ENCODE measurements at regions not wholly inside any gene's neighbourhood (a gene's known extent, or its start where the extent isn't known, plus 50 kb on each side); places are given as distances from the start of the nearest gene placed in this dataset.

- Histone ChIP-seq H3K36me3 (replicated peaks in 1 of 2; ENCODE audit: control insufficient read depth in 1 of 2, insufficient read depth in 2 of 2, low read length in 2 of 2) (no peaks in the 10 kb centered on the region), H3K27me3 (ENCODE audit: control insufficient read depth in 1 of 2, insufficient read depth in 2 of 2, low read length in 2 of 2) (no peaks in the 10 kb centered on the region; a peak in 1 of 5 replicates), H3K27ac (ENCODE audit: extremely low read length, insufficient read depth, low read length) (no peak overlapping the region), H3K4me1 (ENCODE audit: insufficient read depth, low read length) (no peaks in the 10 kb centered on the region), H4K20me1 (ENCODE audit: insufficient read depth, low read length) (no peaks in the 10 kb centered on the region), H3K79me2 (ENCODE audit: insufficient read depth, low read length) (no peaks in the 10 kb centered on the region), H3K4me2 (ENCODE audit: low read depth, low read length) (no peak overlapping the region), H3K9me3 (ENCODE audit: low read length) (no peaks in the 10 kb centered on the region; the same call in 1 of the 2 replicates), H3K4me3 (replicated peaks in 1 of 3; ENCODE audit: insufficient read depth in 1 of 3, low read depth in 2 of 3, low read length in 3 of 3) (no peak overlapping the region), H2AFZ (ENCODE audit: low read length) (no peak overlapping the region), H3K9ac (ENCODE audit: insufficient read depth, low read depth, low read length) (no peak overlapping the region)
- in situ Hi-C loops (cut with HindIII; ENCODE audit: extremely low pct_ligation_motif_present, low pct_unique_long_range_greater_than_20kb) = no loop called here
- no peak for FAIRE-seq
- ChIA-PET CTCF (ENCODE audit: low intra/inter-chr PET ratio, low total read pairs) (no interaction called here), POLR2A (no interaction called here)
- WGBS (ENCODE audit: low lambda C conversion rate) = 0% methylated on average over 1 of the region's 1 CpG
- intact Hi-C loops (cut with micrococcal nuclease; ENCODE audit: unreplicated experiment) = no loop called here
- DNase-seq (ENCODE audit: low spot score) = no peak
- no TSS peak for BruUV-seq (replicated peaks)
- ATAC-seq = no peak
- no peak for TF ChIP-seq JUNB (CRISPR knock-in tag; IDR thresholded peaks at IDR 0.05; ENCODE audit: borderline replicate concordance)
- TF ChIP-seq, protein P1, sequence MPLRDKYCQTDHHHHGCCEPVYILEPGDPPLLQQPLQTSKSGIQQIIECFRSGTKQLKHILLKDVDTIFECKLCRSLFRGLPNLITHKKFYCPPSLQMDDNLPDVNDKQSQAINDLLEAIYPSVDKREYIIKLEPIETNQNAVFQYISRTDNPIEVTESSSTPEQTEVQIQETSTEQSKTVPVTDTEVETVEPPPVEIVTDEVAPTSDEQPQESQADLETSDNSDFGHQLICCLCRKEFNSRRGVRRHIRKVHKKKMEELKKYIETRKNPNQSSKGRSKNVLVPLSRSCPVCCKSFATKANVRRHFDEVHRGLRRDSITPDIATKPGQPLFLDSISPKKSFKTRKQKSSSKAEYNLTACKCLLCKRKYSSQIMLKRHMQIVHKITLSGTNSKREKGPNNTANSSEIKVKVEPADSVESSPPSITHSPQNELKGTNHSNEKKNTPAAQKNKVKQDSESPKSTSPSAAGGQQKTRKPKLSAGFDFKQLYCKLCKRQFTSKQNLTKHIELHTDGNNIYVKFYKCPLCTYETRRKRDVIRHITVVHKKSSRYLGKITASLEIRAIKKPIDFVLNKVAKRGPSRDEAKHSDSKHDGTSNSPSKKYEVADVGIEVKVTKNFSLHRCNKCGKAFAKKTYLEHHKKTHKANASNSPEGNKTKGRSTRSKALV (CRISPR knock-in tag; IDR thresholded peaks at IDR 0.05) = no peak
- no peak for TF ChIP-seq RNF219 (CRISPR knock-in tag; IDR thresholded peaks at IDR 0.05)
- no peak for TF ChIP-seq HDAC6 (IDR thresholded peaks at IDR 0.05; ENCODE audit: low read depth, low read length)
- no peak for TF ChIP-seq ZNF235 (CRISPR knock-in tag; IDR thresholded peaks at IDR 0.05; ENCODE audit: borderline replicate concordance)
- no peak for TF ChIP-seq ZNF747 (CRISPR knock-in tag; IDR thresholded peaks at IDR 0.05; ENCODE audit: borderline replicate concordance)
- TF ChIP-seq DNMT1 (CRISPR knock-in tag; IDR thresholded peaks at IDR 0.05) = no peak
- TF ChIP-seq ZZZ3 (CRISPR knock-in tag; IDR thresholded peaks at IDR 0.05; ENCODE audit: borderline replicate concordance) = no peak
- TF ChIP-seq SRY (CRISPR knock-in tag; IDR thresholded peaks at IDR 0.05) = no peak
- TF ChIP-seq GATAD2A (CRISPR knock-in tag; IDR thresholded peaks at IDR 0.05) = no peak
- TF ChIP-seq, protein P2, sequence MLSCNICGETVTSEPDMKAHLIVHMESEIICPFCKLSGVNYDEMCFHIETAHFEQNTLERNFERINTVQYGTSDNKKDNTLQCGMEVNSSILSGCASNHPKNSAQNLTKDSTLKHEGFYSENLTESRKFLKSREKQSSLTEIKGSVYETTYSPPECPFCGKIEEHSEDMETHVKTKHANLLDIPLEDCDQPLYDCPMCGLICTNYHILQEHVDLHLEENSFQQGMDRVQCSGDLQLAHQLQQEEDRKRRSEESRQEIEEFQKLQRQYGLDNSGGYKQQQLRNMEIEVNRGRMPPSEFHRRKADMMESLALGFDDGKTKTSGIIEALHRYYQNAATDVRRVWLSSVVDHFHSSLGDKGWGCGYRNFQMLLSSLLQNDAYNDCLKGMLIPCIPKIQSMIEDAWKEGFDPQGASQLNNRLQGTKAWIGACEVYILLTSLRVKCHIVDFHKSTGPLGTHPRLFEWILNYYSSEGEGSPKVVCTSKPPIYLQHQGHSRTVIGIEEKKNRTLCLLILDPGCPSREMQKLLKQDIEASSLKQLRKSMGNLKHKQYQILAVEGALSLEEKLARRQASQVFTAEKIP (CRISPR knock-in tag; IDR thresholded peaks at IDR 0.05; ENCODE audit: borderline replicate concordance) = no peak
Observed at GRCh38 chr5:123800640-123801039, 288.7 kb downstream of the CSNK1G3 start.
